CD4-positive, alpha-beta T cell (primary cell): ENCODE measurements at regions not wholly inside any gene's neighbourhood (a gene's known extent, or its start where the extent isn't known, plus 50 kb on each side); places are given as distances from the start of the nearest gene placed in this dataset.

ENCODE experiments used
- ATAC-seq: fragments of 200-7000 bp; cut with Tn5 transposase; one replicate; pipeline ENCODE4 v1.10.0; 2022; ENCODE audit warnings: mild to moderate bottlenecking; ENCODE audit not compliant: poor library complexity
- CTCF ChIA-PET: fragments of 350-600 bp; sonication (Branson Sonifier 250); formaldehyde crosslinking; loops from one replicate; lab custom pipeline; 2021; ENCODE audit warnings: antibody characterized with exemption, inconsistent platforms; lab: Charles Lee
- POLR2A ChIA-PET: fragments of 350-600 bp; sonication (Branson Sonifier 250); formaldehyde crosslinking; loops from one replicate; lab custom pipeline; 2021; ENCODE audit warnings: antibody characterized with exemption, inconsistent platforms; lab: Charles Lee
- DNase-seq, 14 experiments: peaks; one replicate each; pipeline ENCODE4 v3.0.0-alpha.2; 2013 to 2020; ENCODE audit warnings: mixed read lengths in 2 of 14
- H3K27ac ChIP-seq, 2 donors: one replicate each; pipeline versions ENCODE4 v1.5.1 to v1.7.0; 2013; ENCODE audit warnings: low read length in 2 of 2, low read depth in 1 of 2, mild to moderate bottlenecking in 1 of 2
- H3K27me3 ChIP-seq, 2 experiments: 1 replicate in 1 of 2; 2 replicates in 1 of 2; pipeline versions ENCODE4 v1.6.1 to v1.7.0; 2013; ENCODE audit warnings: low read length in 2 of 2, control low read depth in 1 of 2, mild to moderate bottlenecking in 1 of 2, moderate library complexity in 1 of 2; ENCODE audit not compliant: insufficient read depth in 2 of 2, control insufficient read depth in 1 of 2
- H3K36me3 ChIP-seq: one replicate; pipeline ENCODE4 v1.6.1; 2013; ENCODE audit warnings: low read length, control low read depth; ENCODE audit not compliant: insufficient read depth
- H3K4me1 ChIP-seq: one replicate; pipeline ENCODE4 v1.6.1; 2013; ENCODE audit warnings: low read length, control low read depth; ENCODE audit not compliant: insufficient read depth
- H3K4me3 ChIP-seq: one replicate; pipeline ENCODE4 v1.5.1; 2013; ENCODE audit warnings: mild to moderate bottlenecking, low read length, moderate library complexity
- H3K9me3 ChIP-seq, 2 experiments: 1 replicate in 1 of 2; 2 replicates in 1 of 2; pipeline versions ENCODE4 v1.6.1 to v1.7.0; 2013; ENCODE audit warnings: low read length in 2 of 2, mild to moderate bottlenecking in 2 of 2, control low read depth in 1 of 2, moderate library complexity in 1 of 2; ENCODE audit not compliant: control insufficient read depth in 1 of 2, insufficient read depth in 1 of 2
- H3K27ac Mint-ChIP-seq: one replicate; pipeline ENCODE4 v1.8.0; 2020; ENCODE audit warnings: mixed read lengths
- H3K27me3 Mint-ChIP-seq: one replicate; pipeline ENCODE4 v1.8.0; 2021; ENCODE audit warnings: mixed read lengths
- H3K36me3 Mint-ChIP-seq: one replicate; pipeline ENCODE4 v1.8.0; 2021; ENCODE audit warnings: low read depth, mixed read lengths
- H3K4me1 Mint-ChIP-seq: one replicate; pipeline ENCODE4 v1.8.0; 2021; ENCODE audit warnings: low read depth, mixed read lengths
- H3K4me3 Mint-ChIP-seq: one replicate; pipeline ENCODE4 v1.8.0; 2020; ENCODE audit warnings: mild to moderate bottlenecking, mixed read lengths
- H3K9me3 Mint-ChIP-seq: one replicate; pipeline ENCODE4 v1.8.0; 2020; ENCODE audit warnings: mixed read lengths
- intact Hi-C, 2 experiments: fragments of 100-400 bp; cut with DNase I in 1 of 2; cut with micrococcal nuclease in 1 of 2; formaldehyde crosslinking; loops; one replicate each; pipeline versions ENCODE4 v1.15.1 to v1.9.0; 2023 to 2025; cut with DNase I, micrococcal nuclease
- TF ChIP-seq, protein P1 (sequence below): fragments of 200-600 bp; IDR thresholded peaks from one replicate; pipeline ENCODE4 v1.8.0; 2022; ENCODE audit warnings: antibody characterized with exemption, mild to moderate bottlenecking

DNA sequence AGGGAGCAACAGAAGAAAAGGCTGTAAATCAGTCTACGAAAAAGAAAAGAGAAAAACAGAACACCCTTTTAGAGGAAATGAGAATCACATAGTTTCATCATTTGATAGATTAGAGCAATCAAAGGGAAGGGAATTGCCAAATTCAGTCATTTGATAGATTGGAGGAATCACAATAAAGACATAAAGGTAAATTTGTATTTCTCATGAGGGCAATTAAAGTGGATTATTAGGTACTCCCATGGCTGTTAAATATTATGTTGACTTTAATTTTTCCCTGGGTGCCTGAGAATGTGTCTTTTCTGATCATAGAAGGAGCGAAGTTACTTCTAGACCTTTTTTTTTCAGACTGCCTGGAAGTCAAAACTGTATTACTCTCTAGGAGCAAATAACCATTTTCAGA is 1145.7 kb downstream of the EPHA7 start:
- POLR2A ChIA-PET: no interaction called here
- no peak overlapping the region for H3K4me3 Mint-ChIP-seq
- no peaks in the 10 kb centered on the region for H3K27me3 Mint-ChIP-seq
- no peaks in the 10 kb centered on the region for H3K36me3 ChIP-seq
- ATAC-seq: no peak
- H3K36me3 Mint-ChIP-seq: no peaks in the 10 kb centered on the region
- no peak overlapping the region for H3K27ac ChIP-seq
- H3K4me1 Mint-ChIP-seq: no peaks in the 10 kb centered on the region
- H3K4me3 ChIP-seq: no peak overlapping the region
- no peak for DNase-seq
- H3K9me3 ChIP-seq: peaks cover 0 to 11% of the 10 kb centered on the region in 2 experiments
- CTCF ChIA-PET: no interaction called here
- H3K4me1 ChIP-seq: no peaks in the 10 kb centered on the region
- no peaks in the 10 kb centered on the region for H3K27me3 ChIP-seq
- H3K9me3 Mint-ChIP-seq: peaks cover 7% of the 10 kb centered on the region
- intact Hi-C loops: no loop called here
- H3K27ac Mint-ChIP-seq: no peak overlapping the region
- TF ChIP-seq, protein P1, sequence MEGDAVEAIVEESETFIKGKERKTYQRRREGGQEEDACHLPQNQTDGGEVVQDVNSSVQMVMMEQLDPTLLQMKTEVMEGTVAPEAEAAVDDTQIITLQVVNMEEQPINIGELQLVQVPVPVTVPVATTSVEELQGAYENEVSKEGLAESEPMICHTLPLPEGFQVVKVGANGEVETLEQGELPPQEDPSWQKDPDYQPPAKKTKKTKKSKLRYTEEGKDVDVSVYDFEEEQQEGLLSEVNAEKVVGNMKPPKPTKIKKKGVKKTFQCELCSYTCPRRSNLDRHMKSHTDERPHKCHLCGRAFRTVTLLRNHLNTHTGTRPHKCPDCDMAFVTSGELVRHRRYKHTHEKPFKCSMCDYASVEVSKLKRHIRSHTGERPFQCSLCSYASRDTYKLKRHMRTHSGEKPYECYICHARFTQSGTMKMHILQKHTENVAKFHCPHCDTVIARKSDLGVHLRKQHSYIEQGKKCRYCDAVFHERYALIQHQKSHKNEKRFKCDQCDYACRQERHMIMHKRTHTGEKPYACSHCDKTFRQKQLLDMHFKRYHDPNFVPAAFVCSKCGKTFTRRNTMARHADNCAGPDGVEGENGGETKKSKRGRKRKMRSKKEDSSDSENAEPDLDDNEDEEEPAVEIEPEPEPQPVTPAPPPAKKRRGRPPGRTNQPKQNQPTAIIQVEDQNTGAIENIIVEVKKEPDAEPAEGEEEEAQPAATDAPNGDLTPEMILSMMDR: no peak

DNA sequence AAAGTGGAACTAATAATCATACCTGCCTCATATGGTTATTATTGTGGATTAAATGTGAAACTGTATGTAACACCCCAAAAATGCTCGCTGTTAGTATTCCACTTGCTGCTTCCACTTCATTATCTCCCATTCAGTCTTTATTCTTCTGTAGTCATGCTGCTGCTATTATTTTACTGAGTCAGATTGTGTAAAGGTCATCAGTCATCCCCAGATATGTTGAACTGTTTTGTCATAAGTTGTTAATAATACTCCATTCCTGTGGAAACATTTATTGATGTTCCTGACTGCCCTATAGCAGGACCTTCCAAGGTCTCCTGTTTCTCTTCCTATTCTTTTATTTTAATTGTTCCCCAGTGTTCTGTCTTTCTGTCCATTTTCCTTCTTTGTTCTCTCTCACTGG is 1148.3 kb downstream of the EPHA7 start:
- H3K4me3 Mint-ChIP-seq: no peak overlapping the region
- ChIA-PET POLR2A (interaction anchor here (0.6 kb wide), 1 partner anchor 29 kb away, joined by 3 read pairs; no protein-coding TSS in a partner anchor), CTCF (no interaction called here)
- Histone ChIP-seq H3K27me3 (no peaks in the 10 kb centered on the region), H3K27ac (no peak overlapping the region), H3K36me3 (no peaks in the 10 kb centered on the region), H3K9me3 (peaks cover 0 to 7% of the 10 kb centered on the region in 2 experiments), H3K4me1 (no peaks in the 10 kb centered on the region), H3K4me3 (no peak overlapping the region)
- H3K27me3 Mint-ChIP-seq: no peaks in the 10 kb centered on the region
- TF ChIP-seq, protein P1: no peak
- H3K27ac Mint-ChIP-seq: no peak overlapping the region
- intact Hi-C loops: no loop called here
- H3K4me1 Mint-ChIP-seq: no peaks in the 10 kb centered on the region
- peaks cover 9% of the 10 kb centered on the region for H3K9me3 Mint-ChIP-seq
- no peak for ATAC-seq
- no peaks in the 10 kb centered on the region for H3K36me3 Mint-ChIP-seq
- no peak for DNase-seq

- no peak for DNase-seq
Measured at GRCh38 chr6:92270365-92270764, 1149.0 kb downstream of the EPHA7 start.

More at GRCh38 chr6:92270365-92270764, 1149.0 kb downstream of the EPHA7 start:
- intact Hi-C loops: no loop called here
- H3K4me1 Mint-ChIP-seq: no peaks in the 10 kb centered on the region
- Histone ChIP-seq H3K4me3 (no peak overlapping the region), H3K4me1 (no peaks in the 10 kb centered on the region), H3K9me3 (peaks cover 0 to 7% of the 10 kb centered on the region in 2 experiments), H3K27me3 (no peaks in the 10 kb centered on the region), H3K36me3 (no peaks in the 10 kb centered on the region), H3K27ac (no peak overlapping the region)
- H3K9me3 Mint-ChIP-seq: peaks cover 9% of the 10 kb centered on the region
- TF ChIP-seq, protein P1: no peak
- H3K27ac Mint-ChIP-seq: no peak overlapping the region
- no peak overlapping the region for H3K4me3 Mint-ChIP-seq
- ATAC-seq: no peak
- H3K27me3 Mint-ChIP-seq: no peaks in the 10 kb centered on the region
- POLR2A ChIA-PET: interaction anchor here (0.6 kb wide), 1 partner anchor 29 kb away, joined by 3 read pairs; no protein-coding TSS in a partner anchor
- CTCF ChIA-PET: no interaction called here
- no peaks in the 10 kb centered on the region for H3K36me3 Mint-ChIP-seq
